Lower leg skin (tissue), 3 donors: ENCODE measurements at regions not wholly inside any gene's neighbourhood (a gene's known extent, or its start where the extent isn't known, plus 50 kb on each side); places are given as distances from the start of the nearest gene placed in this dataset.

Experiments used
- POLR2A ChIP-seq, 2 donors: fragments of 450-650 bp; IDR thresholded peaks; one replicate each; pipeline ENCODE4 v1.6.1; 2016 to 2017; ENCODE audit warnings: antibody characterized with exemption in 2 of 2, mild to moderate bottlenecking in 1 of 2, moderate library complexity in 1 of 2
- TF ChIP-seq, protein P1 (sequence below), 3 donors: fragments of 450-650 bp; IDR thresholded peaks; one replicate each; pipeline ENCODE4 v1.5.1; 2016; ENCODE audit warnings: antibody characterized with exemption in 3 of 3, mild to moderate bottlenecking in 3 of 3, moderate library complexity in 2 of 3

DNA sequence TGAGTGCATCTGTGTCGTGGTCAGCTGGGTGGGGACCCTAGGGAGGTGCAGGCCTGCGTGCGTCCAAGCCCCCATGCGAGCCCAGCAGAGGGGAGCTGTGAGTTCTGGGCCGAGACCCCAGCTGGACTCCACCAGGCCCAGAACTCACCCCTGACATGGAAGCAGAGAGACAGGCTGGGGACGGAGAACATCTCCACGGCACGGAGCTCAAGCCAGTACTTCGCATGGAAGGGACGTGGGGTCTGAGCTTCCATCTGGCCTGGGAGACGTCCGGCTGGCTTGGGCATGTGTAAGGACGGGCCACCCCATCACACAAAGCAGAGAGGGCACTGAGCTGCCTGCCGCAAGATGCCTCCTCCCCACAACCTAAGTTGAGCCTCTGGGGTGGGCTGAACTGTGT lies 422.4 kb downstream of the CTTN start:
- TF ChIP-seq, protein P1, sequence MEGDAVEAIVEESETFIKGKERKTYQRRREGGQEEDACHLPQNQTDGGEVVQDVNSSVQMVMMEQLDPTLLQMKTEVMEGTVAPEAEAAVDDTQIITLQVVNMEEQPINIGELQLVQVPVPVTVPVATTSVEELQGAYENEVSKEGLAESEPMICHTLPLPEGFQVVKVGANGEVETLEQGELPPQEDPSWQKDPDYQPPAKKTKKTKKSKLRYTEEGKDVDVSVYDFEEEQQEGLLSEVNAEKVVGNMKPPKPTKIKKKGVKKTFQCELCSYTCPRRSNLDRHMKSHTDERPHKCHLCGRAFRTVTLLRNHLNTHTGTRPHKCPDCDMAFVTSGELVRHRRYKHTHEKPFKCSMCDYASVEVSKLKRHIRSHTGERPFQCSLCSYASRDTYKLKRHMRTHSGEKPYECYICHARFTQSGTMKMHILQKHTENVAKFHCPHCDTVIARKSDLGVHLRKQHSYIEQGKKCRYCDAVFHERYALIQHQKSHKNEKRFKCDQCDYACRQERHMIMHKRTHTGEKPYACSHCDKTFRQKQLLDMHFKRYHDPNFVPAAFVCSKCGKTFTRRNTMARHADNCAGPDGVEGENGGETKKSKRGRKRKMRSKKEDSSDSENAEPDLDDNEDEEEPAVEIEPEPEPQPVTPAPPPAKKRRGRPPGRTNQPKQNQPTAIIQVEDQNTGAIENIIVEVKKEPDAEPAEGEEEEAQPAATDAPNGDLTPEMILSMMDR (IDR thresholded peaks at IDR 0.05) = no peak
- no peak for TF ChIP-seq POLR2A (IDR thresholded peaks at IDR 0.05)
